ENCODE measurements at regions not wholly inside any gene's neighbourhood (a gene's known extent, or its start where the extent isn't known, plus 50 kb on each side); places are given as distances from the start of the nearest gene placed in this dataset.

DNA sequence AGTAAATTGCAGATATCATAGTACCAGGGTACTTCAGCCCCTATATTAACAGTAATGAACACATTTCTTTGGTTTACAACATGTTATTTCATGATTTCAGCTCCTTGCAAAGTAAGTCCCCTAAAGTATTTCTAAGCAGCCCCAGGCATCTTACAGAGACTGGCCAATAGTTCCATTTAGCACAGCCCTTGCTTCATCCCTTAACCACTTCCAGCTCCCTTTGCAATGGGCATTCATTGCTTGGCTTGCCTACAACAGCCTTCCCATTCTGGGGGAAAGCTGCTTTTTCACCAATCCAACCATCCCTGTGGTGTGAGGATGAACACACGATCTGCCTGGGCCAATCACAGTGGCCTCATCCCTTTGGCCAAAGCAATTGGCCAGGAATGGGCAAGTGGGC is 67.2 kb upstream of the XCR1 start:
- TF ChIP-seq POLR2A (IDR thresholded peaks at IDR 0.05; ENCODE audit: low read depth, low read length), result no peak
- TF ChIP-seq SPI1 (IDR thresholded peaks at IDR 0.05; ENCODE audit: low read depth, low read length), result no peak
- no peak for TF ChIP-seq POLR2AphosphoS5 (IDR thresholded peaks at IDR 0.05; ENCODE audit: low read depth, low read length)

All from GM12891 (cell line).